HG03520 (cell line): ENCODE measurements at regions not wholly inside any gene's neighbourhood (a gene's known extent, or its start where the extent isn't known, plus 50 kb on each side); places are given as distances from the start of the nearest gene placed in this dataset.

Experiments used
- ATAC-seq: cut with Tn5 transposase; IDR thresholded peaks from one replicate; pipeline ENCODE4 v1.9.1; 2021; ENCODE audit warnings: mild to moderate bottlenecking, moderate library complexity; ENCODE audit not compliant: unreplicated experiment

DNA sequence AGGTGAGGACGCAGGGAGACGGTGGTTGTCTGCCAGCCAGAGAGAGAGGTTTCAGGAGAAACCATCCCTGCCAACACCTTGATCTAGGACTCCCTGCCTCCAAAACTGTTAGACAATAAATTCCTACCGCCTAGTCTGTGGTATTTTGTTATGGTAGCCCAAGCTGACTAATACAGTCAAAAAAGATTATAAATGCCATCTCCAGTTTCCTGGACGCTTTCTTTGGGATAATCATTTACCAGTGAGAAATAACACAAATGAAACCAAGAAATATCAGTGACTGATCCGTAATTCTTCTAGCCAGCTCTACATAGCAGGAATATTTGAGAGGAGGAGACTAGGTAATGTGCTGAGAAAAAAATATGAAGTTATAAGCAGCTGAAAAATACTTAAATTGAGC, 707.8 kb upstream of the LMCD1 start:
- no peak for ATAC-seq

- no peak for ATAC-seq
Measured at GRCh38 chr3:7798276-7798675, 703.3 kb upstream of the LMCD1 start.

GRCh38 chr3:7800006-7800780, 701.4 kb upstream of the LMCD1 start:
- no peak for ATAC-seq

DNA sequence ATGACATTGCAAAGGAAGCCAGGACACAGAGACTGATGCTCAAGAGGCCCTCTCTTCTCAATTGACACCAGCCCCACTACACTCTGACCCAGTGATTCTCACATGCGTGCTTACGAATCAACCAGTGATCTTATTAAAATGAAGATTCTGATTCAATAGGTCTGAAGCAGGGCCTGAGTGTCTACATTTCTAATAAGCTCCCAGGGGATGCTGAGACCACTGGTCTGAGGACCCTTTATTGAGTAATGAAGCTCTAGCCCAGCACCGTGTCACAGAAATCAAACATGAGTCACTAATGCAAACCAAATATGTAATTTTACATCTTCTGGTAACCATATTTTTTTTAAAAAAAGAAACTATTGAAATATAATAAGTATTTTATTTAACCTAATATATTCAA, 689.1 kb upstream of the LMCD1 start:
- no peak for ATAC-seq

GRCh38 chr3:7813365-7813764, 688.3 kb upstream of the LMCD1 start:
- no peak for ATAC-seq

DNA sequence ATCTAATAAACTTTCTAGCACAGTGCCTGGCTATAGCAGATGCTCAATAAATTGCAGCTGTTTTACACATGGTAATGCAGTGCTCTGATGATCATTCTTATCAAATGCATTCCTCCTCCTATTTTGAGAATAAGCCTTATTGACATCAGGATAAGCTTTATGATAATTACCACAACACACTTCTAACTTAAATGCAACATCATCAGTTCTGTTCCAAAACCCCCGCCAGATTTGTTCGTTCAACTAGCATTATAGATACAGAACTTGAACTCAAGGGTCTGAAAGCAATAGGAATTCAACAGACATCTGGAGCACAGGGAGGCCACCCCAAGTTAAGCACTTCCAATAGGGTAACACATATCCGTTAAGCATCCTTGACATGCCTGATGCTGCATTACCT, 684.4 kb upstream of the LMCD1 start:
- no peak for ATAC-seq

DNA sequence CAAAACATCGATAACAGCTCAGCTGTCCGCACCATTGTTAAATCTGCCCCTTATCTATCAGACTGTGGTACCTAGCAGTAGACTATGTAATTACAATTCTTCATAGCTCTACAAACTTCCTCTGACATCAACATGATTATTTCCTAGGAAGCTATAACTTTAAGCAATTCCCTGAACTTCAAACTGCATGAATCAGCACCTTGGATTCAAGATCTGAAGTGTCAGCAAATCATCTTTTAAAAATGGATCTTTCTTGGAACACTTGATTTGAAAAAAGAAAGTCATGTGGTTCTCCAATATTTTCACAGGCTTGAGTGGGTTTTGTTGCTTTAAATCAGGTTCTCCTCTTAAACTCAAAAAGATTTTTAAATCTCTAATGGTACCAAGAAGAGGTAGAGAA, 680.7 kb upstream of the LMCD1 start:
- ATAC-seq: no peak

DNA sequence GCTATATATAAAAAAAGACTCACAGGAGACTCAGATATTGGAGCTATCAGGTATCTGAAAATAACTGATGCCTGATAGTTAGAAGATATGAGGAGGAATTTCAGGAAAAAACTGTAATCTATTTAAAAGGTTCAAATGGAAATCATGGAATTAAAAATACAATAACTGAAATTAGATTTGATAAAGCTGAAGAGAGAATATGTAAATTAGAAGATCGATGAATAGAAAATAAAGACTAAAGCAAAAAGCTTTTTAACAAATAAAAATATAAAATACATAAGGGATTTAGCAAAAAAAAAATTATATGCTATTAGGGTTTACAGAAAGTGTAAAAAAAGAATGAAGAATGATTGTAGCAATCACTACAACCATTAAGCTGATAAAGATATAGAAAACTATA, 679.8 kb upstream of the LMCD1 start:
- no peak for ATAC-seq

GRCh38 chr3:7841451-7841850, 660.2 kb upstream of the LMCD1 start:
- no peak for ATAC-seq

DNA sequence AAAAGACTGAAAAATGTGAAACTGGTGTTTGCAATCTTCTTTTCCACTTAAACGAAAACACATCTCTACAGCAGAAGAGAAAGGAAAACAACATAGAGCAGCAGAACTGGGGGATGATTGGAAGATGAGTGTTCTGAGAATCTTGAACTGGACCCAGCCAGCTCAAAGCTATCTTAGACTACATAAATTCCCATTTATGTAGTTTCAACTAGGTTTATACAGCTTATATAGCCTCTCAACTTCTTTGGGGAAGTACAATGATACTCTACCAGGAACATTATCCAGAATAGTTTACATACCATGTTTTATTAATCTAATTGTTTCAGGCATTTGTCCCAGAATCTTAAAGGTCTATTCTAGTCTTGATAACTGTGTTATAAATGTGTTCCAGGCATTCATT, 658.2 kb upstream of the LMCD1 start:
- ATAC-seq: no peak

GRCh38 chr3:7847021-7847420, 654.6 kb upstream of the LMCD1 start:
- ATAC-seq: no peak

GRCh38 chr3:7847521-7847920, 654.1 kb upstream of the LMCD1 start:
- ATAC-seq: no peak

DNA sequence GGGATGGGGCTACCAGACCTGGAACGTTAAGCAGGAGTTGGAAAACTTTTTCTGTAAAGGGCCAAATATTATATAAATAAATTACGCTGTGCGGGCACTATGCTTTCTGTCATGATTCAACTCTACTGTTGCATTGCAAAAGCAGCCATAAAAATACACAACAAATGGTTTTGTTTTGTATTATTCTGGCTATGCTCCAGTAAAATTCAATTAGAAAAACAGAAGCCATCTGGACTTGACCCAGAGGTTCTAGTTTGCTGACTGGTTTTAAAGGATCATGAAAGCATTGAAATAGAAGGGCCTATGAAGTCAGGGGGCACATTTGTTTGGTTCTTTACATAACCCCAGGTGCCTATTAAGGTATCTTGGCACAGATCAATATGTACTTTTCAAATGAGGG, 647.4 kb upstream of the LMCD1 start:
- ATAC-seq: no peak

DNA sequence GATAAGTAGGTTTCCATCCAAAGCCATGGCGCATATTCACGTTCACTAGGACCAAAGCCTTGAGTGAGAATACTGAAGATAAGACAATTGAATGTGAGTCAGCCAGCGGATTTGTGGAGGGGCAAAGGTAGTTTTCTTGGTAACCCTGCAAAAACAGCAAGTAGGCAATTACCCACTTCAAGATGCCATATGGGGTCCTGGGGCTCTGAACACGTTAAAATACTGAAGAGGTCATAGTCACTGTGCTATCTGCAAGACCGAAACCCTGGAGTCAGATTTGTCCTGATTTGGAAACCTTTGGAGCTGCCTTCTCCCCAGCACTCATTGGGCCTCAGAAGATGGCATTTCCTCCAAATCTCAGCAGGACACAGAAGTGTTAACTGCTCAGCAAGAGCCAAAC, 646.9 kb upstream of the LMCD1 start:
- no peak for ATAC-seq

DNA sequence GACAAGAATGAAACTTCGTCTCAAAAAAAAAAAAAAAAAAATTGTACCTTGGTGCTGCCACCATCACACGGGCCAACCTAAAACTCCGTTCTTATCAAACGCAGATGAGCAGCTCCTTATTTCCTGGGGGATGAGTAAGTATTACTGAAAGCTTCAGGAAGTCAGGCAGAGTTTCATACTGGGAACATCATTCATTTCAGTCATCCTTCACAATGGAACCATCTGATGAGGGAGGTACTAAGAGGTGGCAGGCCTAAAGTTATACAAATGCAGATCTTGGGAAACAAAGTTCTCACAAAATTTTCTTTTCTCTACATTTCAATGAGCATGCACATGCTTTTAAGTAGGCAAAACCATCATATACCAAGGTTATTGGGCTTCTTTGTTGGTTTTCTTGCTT, 636.0 kb upstream of the LMCD1 start:
- no peak for ATAC-seq

DNA sequence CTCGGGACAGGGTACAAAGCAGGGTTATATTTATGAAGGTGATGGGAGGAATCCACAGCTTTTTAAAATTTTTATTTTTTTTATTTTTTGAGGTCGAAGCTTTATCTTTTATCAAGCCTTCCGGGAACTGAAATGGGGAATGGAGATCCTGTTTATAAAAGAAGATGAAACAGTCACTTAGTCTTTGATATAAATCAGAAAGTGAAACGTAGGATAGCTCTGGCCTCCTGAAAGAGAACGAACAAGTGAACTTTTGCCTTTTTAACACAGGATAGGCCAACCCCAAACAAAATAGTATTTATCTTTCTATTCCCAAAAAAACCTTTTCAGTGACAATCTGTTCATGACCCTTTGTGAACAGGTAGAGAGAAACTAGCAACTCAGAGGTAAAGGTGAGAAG, 634.0 kb upstream of the LMCD1 start:
- no peak for ATAC-seq

DNA sequence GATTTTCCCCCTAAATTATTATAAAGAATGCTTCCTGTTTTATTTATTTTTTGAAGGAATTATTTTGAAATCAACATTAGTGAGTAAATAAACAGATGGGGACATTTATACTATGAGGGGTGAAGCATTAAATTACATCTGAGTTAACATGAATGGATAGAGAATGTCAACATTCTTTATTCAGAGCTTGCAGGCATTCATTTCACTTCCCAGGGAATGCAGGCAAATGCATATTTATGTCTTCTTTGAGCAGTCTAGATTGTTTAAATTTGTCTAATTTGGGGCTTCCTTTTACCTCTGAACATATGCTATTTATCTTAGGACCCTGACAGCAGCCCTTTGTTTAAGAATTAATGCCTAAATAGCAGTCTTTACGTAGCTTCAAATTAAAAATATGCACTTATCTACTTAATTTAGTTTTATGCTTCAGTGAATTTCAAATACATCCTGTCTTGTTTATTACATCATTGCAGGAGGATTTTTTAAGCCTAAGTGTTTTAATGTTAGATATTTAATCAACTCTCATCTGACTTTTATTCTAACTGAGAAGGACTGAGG, 630.5 kb upstream of the LMCD1 start:
- no peak for ATAC-seq

GRCh38 chr3:7874116-7874515, 627.5 kb upstream of the LMCD1 start:
- no peak for ATAC-seq

GRCh38 chr3:7875925-7876324, 625.7 kb upstream of the LMCD1 start:
- no peak for ATAC-seq

GRCh38 chr3:7876741-7877297, 624.8 kb upstream of the LMCD1 start:
- no peak for ATAC-seq

DNA sequence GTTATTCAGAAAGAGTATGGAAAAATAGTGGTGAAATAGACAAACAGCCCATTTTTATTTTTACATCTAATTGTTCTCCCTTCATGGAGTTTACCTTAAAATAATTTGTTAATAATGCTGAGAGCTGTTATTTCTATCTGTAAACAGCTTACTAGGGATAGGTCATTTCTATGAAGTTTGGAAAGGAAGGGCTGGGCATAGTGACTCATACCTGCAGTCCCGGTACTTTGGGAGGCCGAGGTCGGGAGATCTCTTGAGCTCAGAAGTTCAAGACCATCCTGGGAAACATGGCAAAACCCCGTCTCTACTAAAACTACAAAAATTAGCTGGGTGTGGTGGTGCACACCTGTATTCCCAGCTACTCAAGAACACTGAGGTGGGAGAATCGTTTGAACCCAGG, 624.3 kb upstream of the LMCD1 start:
- ATAC-seq: no peak

DNA sequence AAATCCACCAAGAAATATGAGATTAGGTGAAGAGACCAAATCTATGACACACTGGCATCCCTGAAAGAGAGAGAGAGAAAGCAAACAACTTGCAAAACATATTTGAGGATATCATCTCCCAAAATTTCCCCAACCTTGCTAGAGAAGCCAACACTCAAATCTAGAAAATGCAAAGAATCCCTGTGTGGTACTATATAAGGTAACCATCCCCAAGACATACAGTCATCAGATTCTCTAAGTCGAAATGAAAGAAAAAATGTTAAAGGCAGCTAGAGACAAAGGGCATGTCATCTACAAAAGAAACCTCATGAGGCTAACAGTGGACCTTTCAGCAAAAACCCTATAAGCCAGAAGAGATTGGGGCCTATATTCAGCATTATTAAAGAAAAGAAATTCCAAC, 622.1 kb upstream of the LMCD1 start:
- ATAC-seq: no peak

- no peak for ATAC-seq
Measured at GRCh38 chr3:7881946-7882345, 619.7 kb upstream of the LMCD1 start.
